GM12878 (cell line): ENCODE measurements at regions not wholly inside any gene's neighbourhood (a gene's known extent, or its start where the extent isn't known, plus 50 kb on each side); places are given as distances from the start of the nearest gene placed in this dataset.

Source experiments
- EZH2 ChIP-seq: IDR thresholded peaks from 2 replicates; pipeline ENCODE4 v1.6.1; 2012; ENCODE audit warnings: low read depth, mild to moderate bottlenecking, control low read depth, inconsistent platforms, low read length, borderline replicate concordance; ENCODE audit not compliant: control insufficient read depth
- POLR2AphosphoS2 ChIP-seq: IDR thresholded peaks from 2 replicates; pipeline ENCODE4 v1.6.1; 2011; ENCODE audit warnings: low read depth, mild to moderate bottlenecking, low read length, improper control_type of control experiment, moderate library complexity

GRCh38 chr14:96666088-96666487 is 131.1 kb upstream of the VRK1 start:
- TF ChIP-seq POLR2AphosphoS2 (no peak), EZH2 (no peak)
